Esophagus muscularis mucosa (tissue), 4 donors: ENCODE measurements at regions not wholly inside any gene's neighbourhood (a gene's known extent, or its start where the extent isn't known, plus 50 kb on each side); places are given as distances from the start of the nearest gene placed in this dataset.

Experiments
- DNase-seq: peaks from one replicate; pipeline ENCODE4 v3.0.0-alpha.2; 2017; ENCODE audit errors: extremely low spot score
- H3K27ac ChIP-seq, 4 donors: fragments of 200-600 bp; sonication (generic); replicated peaks in 1 of 4; 1 replicate in 3 of 4; 2 replicates in 1 of 4; pipeline ENCODE4 v1.5.1; 2016 to 2019; ENCODE audit warnings: mild to moderate bottlenecking in 1 of 4
- H3K27me3 ChIP-seq, 4 donors: fragments of 200-600 bp; sonication (generic); one replicate each; pipeline versions ENCODE4 v1.5.1 to v1.6.0; 2016 to 2019
- H3K36me3 ChIP-seq, 4 donors: fragments of 200-600 bp; sonication (generic); one replicate each; pipeline ENCODE4 v1.5.1; 2016 to 2019
- H3K4me1 ChIP-seq, 4 donors: fragments of 200-600 bp; sonication (generic); one replicate each; pipeline ENCODE4 v1.5.1; 2016 to 2019
- H3K4me3 ChIP-seq, 4 donors: fragments of 200-600 bp; sonication (generic); 1 replicate in 2 of 4; 2 replicates in 2 of 4; pipeline ENCODE4 v1.5.1; 2016 to 2019; ENCODE audit warnings: mild to moderate bottlenecking in 4 of 4, moderate library complexity in 1 of 4
- H3K9me3 ChIP-seq, 4 donors: fragments of 200-600 bp; sonication (generic); 1 replicate in 3 of 4; 2 replicates in 1 of 4; pipeline ENCODE4 v1.5.1; 2016 to 2019
- EP300 ChIP-seq: sonication (generic); formaldehyde crosslinking; IDR thresholded peaks from one replicate; pipeline ENCODE4 v1.6.1; 2017; ENCODE audit warnings: antibody characterized with exemption
- POLR2A ChIP-seq: fragments of 450-650 bp; IDR thresholded peaks from one replicate; pipeline ENCODE4 v1.6.1; 2017; ENCODE audit warnings: antibody characterized with exemption, moderate library complexity, mild to moderate bottlenecking, low read depth
- POLR2AphosphoS5 ChIP-seq, 2 donors: sonication (generic); formaldehyde crosslinking; IDR thresholded peaks; one replicate each; pipeline ENCODE4 v1.6.1; 2017; ENCODE audit warnings: antibody characterized with exemption in 2 of 2
- WGBS: methylation state at CpG from one replicate; pipeline ENCODE4 v1.1.5; 2018; 5-methylcytosine and 5-hydroxymethylcytosine counted together
- intact Hi-C: fragments of 100-400 bp; cut with DNase I; formaldehyde crosslinking; loops from one replicate; pipeline ENCODE4 v1.15.1; 2023
- TF ChIP-seq, protein P1 (sequence below), 3 experiments: fragments of 200-600 bp in 2 of 3; fragments of 450-650 bp in 1 of 3; sonication (generic) in 2 of 3; IDR thresholded peaks; one replicate each; pipeline ENCODE4 v1.5.1; 2017 to 2019; ENCODE audit warnings: antibody characterized with exemption in 3 of 3, mild to moderate bottlenecking in 2 of 3, moderate library complexity in 1 of 3

GRCh38 chr12:78306236-78306635 is 475.5 kb downstream of the NAV3 start:
- TF ChIP-seq POLR2A, result no peak
- TF ChIP-seq POLR2AphosphoS5 (IDR thresholded peaks at IDR 0.05), result no peak
- TF ChIP-seq, protein P1, sequence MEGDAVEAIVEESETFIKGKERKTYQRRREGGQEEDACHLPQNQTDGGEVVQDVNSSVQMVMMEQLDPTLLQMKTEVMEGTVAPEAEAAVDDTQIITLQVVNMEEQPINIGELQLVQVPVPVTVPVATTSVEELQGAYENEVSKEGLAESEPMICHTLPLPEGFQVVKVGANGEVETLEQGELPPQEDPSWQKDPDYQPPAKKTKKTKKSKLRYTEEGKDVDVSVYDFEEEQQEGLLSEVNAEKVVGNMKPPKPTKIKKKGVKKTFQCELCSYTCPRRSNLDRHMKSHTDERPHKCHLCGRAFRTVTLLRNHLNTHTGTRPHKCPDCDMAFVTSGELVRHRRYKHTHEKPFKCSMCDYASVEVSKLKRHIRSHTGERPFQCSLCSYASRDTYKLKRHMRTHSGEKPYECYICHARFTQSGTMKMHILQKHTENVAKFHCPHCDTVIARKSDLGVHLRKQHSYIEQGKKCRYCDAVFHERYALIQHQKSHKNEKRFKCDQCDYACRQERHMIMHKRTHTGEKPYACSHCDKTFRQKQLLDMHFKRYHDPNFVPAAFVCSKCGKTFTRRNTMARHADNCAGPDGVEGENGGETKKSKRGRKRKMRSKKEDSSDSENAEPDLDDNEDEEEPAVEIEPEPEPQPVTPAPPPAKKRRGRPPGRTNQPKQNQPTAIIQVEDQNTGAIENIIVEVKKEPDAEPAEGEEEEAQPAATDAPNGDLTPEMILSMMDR (IDR thresholded peaks at IDR 0.05), result no peak
- no peak for TF ChIP-seq EP300

DNA sequence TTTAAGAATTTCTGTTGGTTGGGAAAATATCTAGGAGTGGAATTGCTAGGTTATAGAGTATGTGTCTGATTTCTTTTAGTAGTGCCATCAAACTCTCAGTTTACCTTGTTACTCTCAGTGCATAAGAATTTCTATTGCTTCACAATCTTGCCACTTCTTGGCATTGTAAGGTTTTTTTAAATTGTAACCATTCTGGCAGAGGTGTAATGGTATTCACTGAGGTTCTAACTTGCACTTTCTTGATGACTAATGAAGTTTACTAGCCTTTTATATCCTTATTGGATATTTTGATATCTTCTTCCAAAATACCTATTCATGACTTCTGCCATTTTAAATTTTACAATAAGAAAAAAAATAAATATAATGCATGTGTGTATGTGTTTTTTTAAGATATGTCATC is 478.0 kb downstream of the NAV3 start:
- H3K4me3 ChIP-seq, result no peak overlapping the region
- no peak for DNase-seq
- H3K27me3 ChIP-seq, result no peaks in the 10 kb centered on the region
- no peaks in the 10 kb centered on the region for H3K9me3 ChIP-seq
- no peaks in the 10 kb centered on the region for H3K4me1 ChIP-seq
- H3K36me3 ChIP-seq, result no peaks in the 10 kb centered on the region
- TF ChIP-seq, protein P1 (IDR thresholded peaks at IDR 0.05), result no peak
- TF ChIP-seq POLR2AphosphoS5 (IDR thresholded peaks at IDR 0.05), result no peak
- no peak for TF ChIP-seq POLR2A
- no peak for TF ChIP-seq EP300
- intact Hi-C loops, result no loop called here
- H3K27ac ChIP-seq, result no peak overlapping the region

More at GRCh38 chr12:78306236-78306635, 475.5 kb downstream of the NAV3 start:
- Histone ChIP-seq H3K36me3 (no peaks in the 10 kb centered on the region), H3K4me1 (no peaks in the 10 kb centered on the region), H3K27ac (no peak overlapping the region), H3K27me3 (no peaks in the 10 kb centered on the region), H3K9me3 (no peaks in the 10 kb centered on the region), H3K4me3 (no peak overlapping the region)
- no peak for DNase-seq
- intact Hi-C loops, result no loop called here

DNA sequence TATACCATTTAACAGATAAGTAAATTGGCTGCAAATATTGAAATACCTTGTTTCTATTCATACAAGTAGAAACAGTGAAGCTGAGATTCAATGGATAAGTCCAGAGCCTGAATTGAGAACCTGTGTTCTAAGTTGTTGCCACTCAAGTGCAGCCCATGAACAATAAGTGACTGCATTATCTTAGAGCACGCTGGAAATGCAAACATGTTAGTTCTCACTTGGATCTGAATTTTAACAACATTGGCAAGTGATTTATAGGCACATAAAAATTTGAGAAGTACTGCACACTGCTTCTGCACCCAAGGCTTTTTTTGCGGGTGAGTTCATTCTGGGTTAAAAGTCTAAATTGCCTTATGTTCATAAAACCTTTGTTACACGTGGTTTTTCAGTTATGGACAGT is 484.3 kb downstream of the NAV3 start:
- Histone ChIP-seq H3K4me3 (no peak overlapping the region), H3K27me3 (no peaks in the 10 kb centered on the region), H3K36me3 (no peaks in the 10 kb centered on the region), H3K9me3 (no peaks in the 10 kb centered on the region), H3K4me1 (no peaks in the 10 kb centered on the region), H3K27ac (no peak overlapping the region)
- intact Hi-C loops, result no loop called here
- no peak for TF ChIP-seq EP300
- no peak for TF ChIP-seq POLR2A
- TF ChIP-seq, protein P1 (IDR thresholded peaks at IDR 0.05), result no peak
- no peak for TF ChIP-seq POLR2AphosphoS5 (IDR thresholded peaks at IDR 0.05)
- DNase-seq, result no peak
- WGBS, result 87% methylated on average over 3 of the region's 3 CpGs

- no peaks in the 10 kb centered on the region for H3K9me3 ChIP-seq
- H3K4me3 ChIP-seq, result no peak overlapping the region
- TF ChIP-seq POLR2A (no peak), POLR2AphosphoS5 (IDR thresholded peaks at IDR 0.05) (no peak), EP300 (no peak)
- TF ChIP-seq, protein P1 (IDR thresholded peaks at IDR 0.05), result no peak
- no peaks in the 10 kb centered on the region for H3K4me1 ChIP-seq
- no peaks in the 10 kb centered on the region for H3K27me3 ChIP-seq
- intact Hi-C loops, result no loop called here
- DNase-seq, result no peak
- 34% methylated on average over 4 of the region's 4 CpGs for WGBS
- H3K27ac ChIP-seq, result no peak overlapping the region
- H3K36me3 ChIP-seq, result no peaks in the 10 kb centered on the region
Observed at GRCh38 chr12:78316136-78316535, 485.4 kb downstream of the NAV3 start.
